H1 (cell line): ENCODE measurements at regions not wholly inside any gene's neighbourhood (a gene's known extent, or its start where the extent isn't known, plus 50 kb on each side); places are given as distances from the start of the nearest gene placed in this dataset.

ENCODE experiments used
- CBX5 ChIP-seq: fragments of 300-800, 300-1000 bp; sonication (generic); IDR thresholded peaks from 2 replicates; pipeline ENCODE4 v1.7.1; 2016; ENCODE audit warnings: antibody characterized with exemption, low read length, low read depth
- EP300 ChIP-seq, 2 experiments: IDR thresholded peaks; 1 replicate in 1 of 2; 2 replicates in 1 of 2; pipeline ENCODE4 v1.6.1; 2011 to 2012; ENCODE audit warnings: low read depth in 2 of 2, low read length in 2 of 2, mild to moderate bottlenecking in 2 of 2, borderline replicate concordance in 1 of 2, inconsistent platforms in 1 of 2, moderate library complexity in 1 of 2
- EZH2 ChIP-seq: fragments of 200-600 bp; sonication (generic); IDR thresholded peaks from 2 replicates; pipeline ENCODE4 v1.7.1; 2012; ENCODE audit warnings: low read depth, mild to moderate bottlenecking, moderate library complexity, low read length, inconsistent platforms; ENCODE audit not compliant: severe bottlenecking
- POLR2A ChIP-seq, 2 experiments: IDR thresholded peaks; 1 replicate in 1 of 2; 2 replicates in 1 of 2; pipeline ENCODE4 v1.6.1; 2011; ENCODE audit warnings: low read depth in 2 of 2, low read length in 2 of 2, mild to moderate bottlenecking in 2 of 2; ENCODE audit errors: control extremely low read depth in 1 of 2
- POLR2AphosphoS5 ChIP-seq: IDR thresholded peaks from 2 replicates; pipeline ENCODE4 v1.6.1; 2011; ENCODE audit warnings: low read depth, low read length
- TCF12 ChIP-seq: IDR thresholded peaks from 2 replicates; pipeline ENCODE4 v1.6.1; 2011; ENCODE audit warnings: low read depth, mild to moderate bottlenecking, low read length
- TEAD4 ChIP-seq: IDR thresholded peaks from 2 replicates; pipeline ENCODE4 v1.6.1; 2012; ENCODE audit warnings: low read depth, low read length, inconsistent platforms, mixed read lengths
- YY1 ChIP-seq: IDR thresholded peaks from 2 replicates; pipeline ENCODE4 v1.6.1; 2011; ENCODE audit warnings: low read depth, mild to moderate bottlenecking, low read length
- TF ChIP-seq, protein P1 (sequence below), 3 experiments: IDR thresholded peaks; 1 replicate in 2 of 3; 2 replicates in 1 of 3; pipeline versions ENCODE4 v1.5.1 to v1.6.1; 2011; ENCODE audit warnings: low read length in 3 of 3, mild to moderate bottlenecking in 3 of 3, inconsistent platforms in 2 of 3, low read depth in 1 of 3, moderate library complexity in 1 of 3; ENCODE audit not compliant: insufficient read depth in 1 of 3; ENCODE audit errors: control extremely low read depth in 1 of 3

DNA sequence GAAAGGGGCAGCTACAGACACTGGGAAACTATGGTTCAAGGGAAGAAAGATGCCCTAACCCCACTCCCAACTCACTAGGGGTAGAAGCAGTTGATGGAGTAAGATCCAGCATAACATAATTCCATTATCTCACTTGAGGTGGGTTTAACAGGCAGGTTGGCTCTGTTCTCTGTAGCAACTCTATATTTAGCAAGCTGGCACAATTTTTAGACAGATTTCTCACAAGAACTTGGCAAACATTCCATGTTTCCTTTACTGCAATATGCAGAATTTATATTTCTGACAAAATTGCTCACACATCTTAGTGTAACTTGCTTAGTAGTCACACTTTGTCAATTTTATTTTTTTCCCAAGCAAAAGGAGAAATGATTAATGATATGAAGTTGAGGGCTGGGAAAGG is 475.4 kb downstream of the RMST start:
- TF ChIP-seq, protein P1, sequence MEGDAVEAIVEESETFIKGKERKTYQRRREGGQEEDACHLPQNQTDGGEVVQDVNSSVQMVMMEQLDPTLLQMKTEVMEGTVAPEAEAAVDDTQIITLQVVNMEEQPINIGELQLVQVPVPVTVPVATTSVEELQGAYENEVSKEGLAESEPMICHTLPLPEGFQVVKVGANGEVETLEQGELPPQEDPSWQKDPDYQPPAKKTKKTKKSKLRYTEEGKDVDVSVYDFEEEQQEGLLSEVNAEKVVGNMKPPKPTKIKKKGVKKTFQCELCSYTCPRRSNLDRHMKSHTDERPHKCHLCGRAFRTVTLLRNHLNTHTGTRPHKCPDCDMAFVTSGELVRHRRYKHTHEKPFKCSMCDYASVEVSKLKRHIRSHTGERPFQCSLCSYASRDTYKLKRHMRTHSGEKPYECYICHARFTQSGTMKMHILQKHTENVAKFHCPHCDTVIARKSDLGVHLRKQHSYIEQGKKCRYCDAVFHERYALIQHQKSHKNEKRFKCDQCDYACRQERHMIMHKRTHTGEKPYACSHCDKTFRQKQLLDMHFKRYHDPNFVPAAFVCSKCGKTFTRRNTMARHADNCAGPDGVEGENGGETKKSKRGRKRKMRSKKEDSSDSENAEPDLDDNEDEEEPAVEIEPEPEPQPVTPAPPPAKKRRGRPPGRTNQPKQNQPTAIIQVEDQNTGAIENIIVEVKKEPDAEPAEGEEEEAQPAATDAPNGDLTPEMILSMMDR (IDR thresholded peaks at IDR 0.05; ENCODE audit: control extremely low read depth in 1 of 3, insufficient read depth in 1 of 3, low read depth in 1 of 3, low read length in 3 of 3) = no peak
- TF ChIP-seq TEAD4 (no peak), CBX5 (no peak), EP300 (IDR thresholded peaks at IDR 0.05; ENCODE audit: borderline replicate concordance in 1 of 2, low read depth in 2 of 2, low read length in 2 of 2) (no peak), POLR2AphosphoS5 (no peak), YY1 (no peak), TCF12 (no peak), POLR2A (IDR thresholded peaks at IDR 0.05; ENCODE audit: control extremely low read depth in 1 of 2, low read depth in 2 of 2, low read length in 2 of 2) (no peak), EZH2 (no peak)
